A673 (cell line): ENCODE measurements at regions not wholly inside any gene's neighbourhood (a gene's known extent, or its start where the extent isn't known, plus 50 kb on each side); places are given as distances from the start of the nearest gene placed in this dataset.

Source experiments
- BruUV-seq: library from RNA; stranded (reverse); fragments of 400-500 nt; replicated peaks from 2 replicates; lab custom pipeline; 2021; lab: Mats Ljungman, UMichigan
- CTCF ChIA-PET: fragments of 300-600 bp; sonication (Branson Sonifier 250); formaldehyde crosslinking; loops from one replicate; lab custom pipeline; 2022; ENCODE audit warnings: antibody characterized with exemption; lab: Charles Lee
- POLR2A ChIA-PET: fragments of 300-600 bp; sonication (Branson Sonifier 250); formaldehyde crosslinking; loops from one replicate; lab custom pipeline; 2022; ENCODE audit warnings: antibody characterized with exemption; ENCODE audit not compliant: low non-redundant PET; lab: Charles Lee
- DNase-seq: peaks from one replicate; pipeline ENCODE4 v3.0.0-alpha.2; 2015; ENCODE audit warnings: low spot score
- H3K27ac ChIP-seq: fragments of 200-600 bp; sonication (generic); 2 replicates; pipeline ENCODE4 v1.5.1; 2016; ENCODE audit warnings: mixed run types, low read depth, mild to moderate bottlenecking, mixed read lengths, antibody characterized with exemption, low read length; ENCODE audit not compliant: poor library complexity, severe bottlenecking
- H3K27me3 ChIP-seq: fragments of 200-600 bp; sonication (generic); replicated peaks from 2 replicates; pipeline ENCODE4 v1.6.1; 2017; ENCODE audit warnings: mixed run types, low read depth, mild to moderate bottlenecking, mixed read lengths, antibody characterized with exemption, low read length; ENCODE audit not compliant: insufficient read depth, poor library complexity
- H3K36me3 ChIP-seq: fragments of 200-600 bp; sonication (generic); 2 replicates; pipeline ENCODE4 v1.6.1; 2016; ENCODE audit warnings: mixed run types, mild to moderate bottlenecking, mixed read lengths, antibody characterized with exemption, low read length; ENCODE audit not compliant: insufficient read depth, poor library complexity, severe bottlenecking
- H3K4me1 ChIP-seq: fragments of 200-600 bp; sonication (generic); 2 replicates; pipeline ENCODE4 v1.6.1; 2017; ENCODE audit warnings: mixed run types, mild to moderate bottlenecking, mixed read lengths, antibody characterized with exemption, low read length; ENCODE audit not compliant: insufficient read depth, poor library complexity, severe bottlenecking
- H3K4me3 ChIP-seq: fragments of 200-600 bp; sonication (generic); 2 replicates; pipeline ENCODE4 v1.5.1; 2016; ENCODE audit warnings: low read depth, mixed run types, mild to moderate bottlenecking, mixed read lengths, low read length; ENCODE audit not compliant: poor library complexity, severe bottlenecking
- H3K9me3 ChIP-seq: fragments of 200-600 bp; sonication (generic); 2 replicates; pipeline ENCODE4 v1.6.1; 2016; ENCODE audit warnings: mixed run types, low read depth, mild to moderate bottlenecking, mixed read lengths, antibody characterized with exemption, low read length; ENCODE audit not compliant: poor library complexity, severe bottlenecking
- EZH2 ChIP-seq: fragments of 200-600 bp; sonication (generic); IDR thresholded peaks from 2 replicates; pipeline ENCODE4 v1.6.1; 2017; ENCODE audit warnings: borderline replicate concordance, low read depth, mild to moderate bottlenecking, mixed read lengths, antibody characterized with exemption, low read length; ENCODE audit not compliant: poor library complexity, severe bottlenecking
- intact Hi-C: fragments of 100-400 bp; cut with micrococcal nuclease; formaldehyde crosslinking; loops from one replicate; pipeline ENCODE4 v1.10.0; 2022; ENCODE audit not compliant: unreplicated experiment
- TF ChIP-seq, protein P1 (sequence below): fragments of 300-800, 200-600 bp; sonication (generic); conservative IDR thresholded peaks from 2 replicates; pipeline ENCODE4 v1.5.1; 2017; ENCODE audit warnings: low read depth, mild to moderate bottlenecking, antibody characterized with exemption, low read length, moderate library complexity, mixed read lengths

DNA sequence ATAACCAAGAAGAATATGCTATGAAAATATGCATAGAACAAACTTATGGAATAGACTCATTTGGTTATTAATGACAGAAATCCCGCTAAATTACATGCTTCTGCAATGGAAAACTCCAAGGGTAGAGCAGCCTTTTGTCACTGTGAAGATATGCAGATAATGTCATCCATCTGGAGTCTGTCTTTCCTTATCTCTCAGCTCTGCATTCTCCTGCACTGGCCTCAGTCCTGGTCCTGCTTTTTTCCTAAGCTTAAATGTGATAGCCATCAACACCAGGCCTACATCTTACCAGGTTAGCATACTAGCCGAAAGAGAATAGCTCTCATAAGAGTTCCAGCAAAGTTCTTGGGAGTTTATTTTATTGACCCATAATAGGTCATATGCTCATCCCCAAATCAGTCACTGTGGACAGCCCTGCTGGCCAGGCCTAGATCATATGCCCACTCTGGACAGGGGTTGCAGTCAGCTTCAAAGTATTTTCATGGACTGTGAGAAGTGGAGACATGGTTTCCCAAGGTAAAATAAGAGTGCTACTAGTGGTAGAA is 86.5 kb upstream of the LEF1 start:
- no TSS peak for BruUV-seq

GRCh38 chr4:108249397-108249796 is 80.7 kb upstream of the LEF1 start:
- ChIA-PET POLR2A (no interaction called here), CTCF (no interaction called here)
- Histone ChIP-seq H3K36me3 (no peaks in the 10 kb centered on the region), H3K27me3 (no peaks in the 10 kb centered on the region), H3K4me3 (no peak overlapping the region), H3K27ac (no peak overlapping the region), H3K4me1 (no peaks in the 10 kb centered on the region), H3K9me3 (no peaks in the 10 kb centered on the region)
- TF ChIP-seq, protein P1, sequence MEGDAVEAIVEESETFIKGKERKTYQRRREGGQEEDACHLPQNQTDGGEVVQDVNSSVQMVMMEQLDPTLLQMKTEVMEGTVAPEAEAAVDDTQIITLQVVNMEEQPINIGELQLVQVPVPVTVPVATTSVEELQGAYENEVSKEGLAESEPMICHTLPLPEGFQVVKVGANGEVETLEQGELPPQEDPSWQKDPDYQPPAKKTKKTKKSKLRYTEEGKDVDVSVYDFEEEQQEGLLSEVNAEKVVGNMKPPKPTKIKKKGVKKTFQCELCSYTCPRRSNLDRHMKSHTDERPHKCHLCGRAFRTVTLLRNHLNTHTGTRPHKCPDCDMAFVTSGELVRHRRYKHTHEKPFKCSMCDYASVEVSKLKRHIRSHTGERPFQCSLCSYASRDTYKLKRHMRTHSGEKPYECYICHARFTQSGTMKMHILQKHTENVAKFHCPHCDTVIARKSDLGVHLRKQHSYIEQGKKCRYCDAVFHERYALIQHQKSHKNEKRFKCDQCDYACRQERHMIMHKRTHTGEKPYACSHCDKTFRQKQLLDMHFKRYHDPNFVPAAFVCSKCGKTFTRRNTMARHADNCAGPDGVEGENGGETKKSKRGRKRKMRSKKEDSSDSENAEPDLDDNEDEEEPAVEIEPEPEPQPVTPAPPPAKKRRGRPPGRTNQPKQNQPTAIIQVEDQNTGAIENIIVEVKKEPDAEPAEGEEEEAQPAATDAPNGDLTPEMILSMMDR, result no peak
- TF ChIP-seq EZH2, result no peak
- no peak for DNase-seq
- intact Hi-C loops, result no loop called here
- no TSS peak for BruUV-seq

More for the DNA sequence above, 86.5 kb upstream of the LEF1 start:
- no peaks in the 10 kb centered on the region for H3K9me3 ChIP-seq
- peaks cover 6% of the 10 kb centered on the region for H3K27me3 ChIP-seq
- TF ChIP-seq EZH2, result no peak
- TF ChIP-seq, protein P1, result no peak
- ChIA-PET CTCF (no interaction called here), POLR2A (no interaction called here)
- no peak overlapping the region for H3K4me3 ChIP-seq
- H3K27ac ChIP-seq, result no peak overlapping the region
- no peaks in the 10 kb centered on the region for H3K36me3 ChIP-seq
- intact Hi-C loops, result no loop called here
- H3K4me1 ChIP-seq, result no peaks in the 10 kb centered on the region
- no peak for DNase-seq

DNA sequence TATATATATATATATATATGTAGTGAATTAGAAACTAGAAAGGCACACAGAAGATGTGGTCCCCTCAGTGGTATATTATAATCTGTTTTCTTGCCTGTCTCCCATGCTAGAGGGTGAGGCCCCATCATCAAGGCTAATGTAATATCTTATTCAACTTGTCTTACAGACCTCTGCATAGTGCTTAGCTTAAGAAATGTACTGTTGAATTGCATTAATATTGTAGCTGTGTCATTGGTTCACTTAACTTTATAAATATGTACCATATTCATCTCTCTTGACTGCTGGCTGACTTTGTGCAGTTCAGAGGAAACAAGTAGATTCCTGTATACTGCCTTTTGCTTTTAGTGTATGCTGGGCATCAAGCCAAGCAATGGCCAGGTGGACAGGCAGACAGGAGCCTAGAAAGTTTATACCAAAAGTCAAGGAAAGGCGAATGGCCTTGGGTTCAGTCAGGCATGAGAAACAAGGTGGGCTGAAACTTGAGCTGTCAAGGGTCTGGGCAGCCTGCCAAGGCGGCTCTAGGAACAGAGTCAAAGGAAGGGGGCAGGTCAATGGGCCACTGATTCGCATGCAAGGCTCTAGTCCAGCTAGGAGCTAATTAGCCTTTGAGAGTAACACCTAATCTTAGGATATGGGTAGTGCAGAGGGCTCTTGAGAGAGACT is 78.8 kb upstream of the LEF1 start:
- CTCF ChIA-PET, result no interaction called here

More for the DNA sequence above, 78.8 kb upstream of the LEF1 start:
- Histone ChIP-seq H3K27me3 (no peaks in the 10 kb centered on the region), H3K36me3 (no peaks in the 10 kb centered on the region), H3K9me3 (no peaks in the 10 kb centered on the region), H3K4me3 (no peak overlapping the region), H3K4me1 (no peaks in the 10 kb centered on the region), H3K27ac (no peak overlapping the region)
- intact Hi-C loops, result no loop called here
- no TSS peak for BruUV-seq
- DNase-seq, result peak; percentile 4
- TF ChIP-seq, protein P1, result no peak
- no peak for TF ChIP-seq EZH2
- POLR2A ChIA-PET, result no interaction called here
